ENCODE measurements at regions not wholly inside any gene's neighbourhood (a gene's known extent, or its start where the extent isn't known, plus 50 kb on each side); places are given as distances from the start of the nearest gene placed in this dataset.
"Not testable (repeated sequence)": the region's sequence is repeated elsewhere in the genome, so short reads cannot be mapped to it uniquely, and the experiment has no call there.

DNA sequence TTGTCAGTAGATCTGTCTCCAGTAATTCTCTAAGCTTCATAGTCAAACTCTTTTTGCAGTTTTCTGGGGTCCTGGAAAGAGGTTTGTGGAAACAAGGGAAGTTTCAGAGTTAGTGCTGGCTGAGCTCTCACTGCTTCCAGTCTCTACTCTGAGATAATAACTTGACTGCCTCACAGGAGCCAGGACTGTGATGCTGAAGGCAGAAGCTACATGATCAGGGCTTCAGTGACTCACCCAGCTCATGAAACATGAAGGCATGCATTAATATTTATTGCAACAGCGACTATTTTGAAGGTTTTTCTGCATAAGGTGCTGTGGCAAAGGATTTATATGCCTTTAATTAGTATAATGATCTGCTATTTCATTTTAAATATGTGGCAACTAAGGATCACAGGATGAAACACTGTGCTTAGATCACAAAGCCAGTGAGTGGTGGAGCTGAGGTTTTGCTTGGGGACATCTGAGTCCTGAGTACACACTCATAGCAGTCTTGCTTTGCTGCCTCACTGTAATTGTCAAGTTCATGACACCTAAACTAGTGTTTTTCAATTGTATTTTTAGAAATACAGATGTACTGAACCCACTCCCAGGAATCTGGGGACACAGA lies 448.4 kb upstream of the GCFC2 start:
- no peak for DNase-seq

DNA sequence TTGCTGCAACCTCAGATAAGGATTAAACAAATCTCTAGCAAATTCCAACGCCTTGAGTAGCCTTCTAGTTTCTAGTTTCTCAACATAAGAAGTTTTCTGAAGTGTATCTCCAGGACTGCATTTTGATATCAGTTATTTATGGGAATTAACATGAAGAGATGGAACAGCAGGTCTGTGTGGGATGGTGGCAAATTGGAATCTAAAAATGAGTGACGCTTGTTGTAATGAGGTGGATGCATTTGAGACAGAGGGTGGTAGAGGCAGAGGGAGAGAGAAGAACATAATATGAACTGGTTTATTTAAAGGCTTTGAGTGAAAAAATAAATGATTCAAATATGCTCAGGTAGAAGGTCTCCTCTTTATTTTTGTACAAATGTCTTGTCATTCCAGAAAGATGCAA lies 446.8 kb upstream of the GCFC2 start:
- DNase-seq, result no peak

DNA sequence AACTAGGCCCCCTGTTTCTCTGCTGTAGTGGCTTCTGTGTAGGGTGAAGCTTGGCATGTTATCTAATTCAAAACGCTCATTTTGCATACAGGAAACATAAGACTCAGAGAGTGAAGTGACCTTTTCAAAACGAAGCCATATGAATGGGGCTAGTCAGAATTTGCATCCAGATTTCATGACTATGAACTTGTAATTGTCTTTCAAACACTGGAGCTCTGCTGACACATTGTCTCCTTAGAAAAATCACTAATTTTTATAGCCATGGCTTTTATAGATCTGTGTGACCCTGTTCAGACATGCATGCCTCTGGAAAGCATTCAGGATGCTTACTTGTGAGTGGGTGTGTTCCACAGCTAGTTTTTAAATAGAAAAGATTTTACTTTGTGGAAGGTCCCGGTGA lies 444.3 kb upstream of the GCFC2 start:
- no peak for DNase-seq

DNA sequence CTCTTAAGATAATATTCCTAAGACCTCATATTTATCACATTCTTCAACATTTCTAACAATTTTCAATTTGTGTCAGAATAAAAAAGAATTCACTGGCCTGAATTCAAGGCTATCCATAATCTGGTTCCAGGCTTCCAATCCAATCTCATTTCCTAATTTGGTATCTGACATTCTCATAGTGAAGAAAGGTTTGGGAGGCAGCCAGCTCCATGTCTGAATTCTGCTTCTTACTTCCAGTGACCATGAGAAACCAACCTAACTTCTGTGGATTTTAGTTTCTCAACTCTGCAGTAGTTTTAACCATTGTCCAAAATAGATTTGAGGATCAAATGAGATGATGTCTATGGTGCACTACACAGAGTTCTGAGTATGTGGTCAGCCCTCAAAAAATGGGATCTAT lies 439.1 kb upstream of the GCFC2 start:
- no peak for DNase-seq

DNA sequence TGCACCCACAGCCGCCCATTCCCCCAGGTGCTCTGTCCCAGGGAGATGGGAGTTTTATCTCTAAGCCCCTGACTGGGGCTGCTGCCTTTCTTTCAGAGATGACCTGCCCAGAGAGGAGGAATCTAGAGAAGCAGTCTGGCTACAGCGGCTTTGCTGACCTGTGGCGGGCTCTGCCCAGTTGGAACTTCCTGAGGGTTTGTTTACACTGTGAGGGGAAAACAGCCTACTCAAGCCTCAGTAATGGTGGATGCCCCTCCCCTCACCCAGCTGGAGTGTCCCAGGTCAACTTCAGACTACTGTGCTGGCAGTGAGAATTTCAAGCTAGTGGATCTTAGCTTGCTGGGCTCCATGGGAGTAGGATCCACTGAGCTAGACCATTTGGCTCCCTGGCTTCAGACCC lies 428.6 kb upstream of the GCFC2 start:
- DNase-seq, result not testable (repeated sequence)

DNA sequence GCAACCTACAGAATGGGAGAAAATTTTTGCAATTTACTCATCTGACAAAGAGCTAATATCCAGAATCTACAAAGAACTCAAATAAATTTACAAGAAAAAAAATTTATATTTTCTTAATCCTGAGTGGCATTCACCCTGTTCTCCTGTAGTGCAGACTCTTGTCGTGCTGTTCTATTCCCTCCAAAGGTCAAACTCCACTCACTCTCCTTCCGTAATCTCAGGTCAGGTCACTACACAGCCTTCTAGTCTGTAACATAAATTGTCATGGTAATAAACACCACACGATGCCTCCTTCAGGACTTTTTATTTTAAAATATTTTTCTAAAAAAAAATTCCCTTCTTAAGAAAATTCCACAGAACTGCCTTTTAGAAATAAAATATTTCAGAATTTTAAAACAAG lies 417.9 kb upstream of the GCFC2 start:
- DNase-seq, result no peak

DNA sequence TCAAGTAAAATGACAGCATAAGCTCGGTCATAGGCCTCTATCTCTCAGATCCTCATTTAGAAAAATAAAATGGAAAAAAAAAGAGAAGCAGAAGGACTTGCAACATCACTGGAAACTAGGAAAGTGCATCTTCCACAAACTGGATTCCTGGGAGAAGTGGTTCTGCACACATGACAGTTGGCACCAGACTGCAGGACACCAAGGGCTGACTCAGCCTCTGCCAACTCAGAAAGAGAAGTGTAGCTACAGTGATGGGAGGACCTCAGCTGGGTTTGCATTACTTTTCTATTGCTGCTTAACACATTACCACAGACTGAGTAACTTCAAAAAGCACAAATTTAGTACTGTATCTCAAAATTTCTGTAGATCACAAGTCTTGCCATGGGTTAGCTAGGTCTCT lies 409.5 kb upstream of the GCFC2 start:
- no peak for DNase-seq

DNA sequence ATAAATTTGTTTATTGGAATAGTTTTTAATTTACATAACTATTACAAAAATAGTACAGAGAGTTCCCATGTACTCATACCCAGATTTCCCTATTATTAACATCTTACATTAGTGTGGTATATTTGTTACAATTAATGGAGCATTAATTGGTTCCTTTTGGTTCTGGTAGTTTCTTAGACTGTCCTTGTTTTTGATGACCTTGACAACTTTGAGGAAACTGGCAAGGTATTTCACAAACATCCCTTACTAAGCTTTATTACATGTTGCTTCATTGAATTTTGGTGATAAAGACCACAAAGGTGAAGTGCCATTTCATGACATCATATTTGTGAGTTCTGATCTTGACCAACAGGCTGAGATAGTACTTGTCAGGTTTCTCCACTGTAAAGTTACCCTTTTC lies 379.0 kb upstream of the GCFC2 start:
- DNase-seq, result no peak

DNA sequence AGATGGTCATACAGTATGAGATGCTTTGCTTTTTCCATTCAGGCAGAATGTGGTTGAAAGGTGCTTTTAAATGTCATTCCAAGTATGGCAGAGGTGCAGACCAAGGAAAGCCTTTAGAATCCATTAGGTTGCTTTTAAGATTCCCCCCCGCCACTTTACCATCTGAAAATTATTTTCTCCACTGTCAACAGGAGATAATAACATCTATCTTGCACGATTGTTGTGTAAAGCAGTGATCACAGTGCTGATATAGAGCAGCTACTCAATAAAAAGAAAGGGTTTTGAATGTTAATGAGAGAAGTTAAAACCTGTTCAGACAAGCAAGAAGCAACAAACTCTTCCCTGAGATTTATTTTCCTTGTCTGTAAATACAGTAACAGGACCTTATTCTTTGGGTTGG lies 372.5 kb upstream of the GCFC2 start:
- DNase-seq, result no peak

DNA sequence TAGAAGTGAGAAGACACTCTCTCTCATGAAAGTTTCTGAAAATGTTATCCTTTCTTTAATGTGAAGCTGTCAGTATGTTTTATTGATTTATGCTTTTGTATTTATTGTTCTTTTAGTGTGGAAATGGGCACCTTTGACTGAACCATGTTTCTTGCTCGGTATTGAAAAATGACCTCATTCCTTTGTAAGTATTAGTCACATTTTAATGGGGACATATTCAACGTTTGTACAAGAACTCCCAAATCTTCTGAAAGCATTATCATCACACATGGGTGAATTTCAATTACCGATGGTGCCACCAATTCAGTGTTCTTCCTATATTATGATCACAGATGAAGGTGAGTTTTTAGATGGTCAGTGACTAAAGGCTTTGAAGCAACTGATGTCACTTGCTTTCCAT lies 371.8 kb upstream of the GCFC2 start:
- DNase-seq, result no peak

DNA sequence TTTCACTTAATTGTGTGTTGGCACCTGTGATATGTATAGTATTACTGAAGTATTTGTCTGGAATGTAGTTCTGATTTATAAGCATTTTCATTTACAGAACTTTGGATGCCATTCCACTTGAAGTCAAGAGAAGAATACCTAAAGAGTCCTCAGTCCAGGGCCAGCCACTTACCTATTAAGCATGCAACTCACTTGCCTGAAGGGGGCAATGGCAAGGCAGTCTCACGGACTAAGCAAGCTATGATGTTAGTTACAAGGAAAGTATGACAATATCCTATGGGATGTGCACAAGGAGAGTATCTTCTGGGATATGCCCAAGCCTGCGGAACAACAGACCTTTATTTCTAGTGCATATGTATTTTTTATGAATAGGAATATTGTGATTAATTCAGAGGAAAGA lies 369.4 kb upstream of the GCFC2 start:
- no peak for DNase-seq

DNA sequence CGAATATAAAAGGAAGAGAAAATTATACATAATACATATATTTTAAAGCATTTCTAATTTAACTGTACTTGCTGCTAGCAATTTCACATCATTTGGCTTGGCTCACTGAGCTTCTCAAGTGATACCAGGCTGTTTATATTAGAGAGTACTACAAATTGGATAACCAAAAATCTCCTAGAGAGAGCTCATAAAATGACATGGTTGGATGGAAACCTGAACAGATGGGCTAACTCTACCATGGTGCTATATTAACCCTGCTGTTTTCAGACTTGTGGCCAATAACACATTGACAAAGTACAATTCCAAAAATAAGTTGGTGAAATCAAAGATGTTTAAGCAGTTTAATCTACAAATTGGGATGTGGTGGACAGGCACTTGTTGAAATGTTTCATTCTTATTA lies 364.4 kb upstream of the GCFC2 start:
- no peak for DNase-seq

DNA sequence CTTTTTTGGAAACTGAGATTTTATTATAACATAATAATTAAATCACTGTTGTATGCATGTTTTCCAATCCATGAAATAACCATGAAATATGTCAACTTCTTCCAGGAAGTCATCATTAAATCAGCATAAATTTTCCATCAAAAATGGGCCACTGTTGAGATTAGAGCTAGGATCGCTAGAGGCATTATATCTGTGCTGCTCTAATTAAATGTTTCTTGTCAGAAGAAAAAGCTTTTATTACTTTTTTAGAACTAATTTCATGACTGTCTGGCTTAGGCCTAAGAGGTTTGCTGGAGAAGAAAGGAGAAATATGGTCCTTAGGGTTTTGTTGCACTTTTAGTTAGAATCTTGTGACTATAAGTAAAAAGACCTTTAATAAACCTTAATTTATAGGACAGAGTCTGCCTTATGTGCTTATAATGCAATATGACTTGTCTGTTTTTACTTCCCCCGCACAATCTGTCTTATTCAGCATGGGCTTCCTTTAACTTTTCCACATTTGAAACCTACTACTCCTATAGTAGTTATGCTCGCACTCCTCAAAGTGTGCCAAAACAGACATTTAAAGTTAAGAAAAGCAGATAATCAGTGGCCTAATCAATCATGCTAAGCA lies 363.4 kb upstream of the GCFC2 start:
- no peak for DNase-seq

DNA sequence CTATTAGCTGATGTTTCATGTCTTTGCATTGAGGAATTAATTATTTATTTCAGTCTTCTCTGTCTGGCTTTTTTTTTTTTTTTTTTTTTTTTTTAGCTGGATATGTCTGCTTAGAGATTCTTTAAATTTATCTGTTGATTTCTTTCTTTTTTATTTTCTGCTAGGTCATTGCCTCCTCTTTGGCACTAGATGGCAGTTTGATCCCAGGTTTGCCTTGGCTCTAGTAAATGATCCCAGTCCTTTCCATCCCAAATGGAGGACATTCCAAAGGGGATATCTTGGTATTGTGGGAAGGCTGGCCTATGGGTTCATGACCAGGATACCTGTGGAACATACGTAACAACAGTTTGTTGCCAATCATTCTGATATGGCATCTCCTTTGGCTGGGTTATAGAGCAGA lies 339.5 kb upstream of the GCFC2 start:
- no peak for DNase-seq

DNA sequence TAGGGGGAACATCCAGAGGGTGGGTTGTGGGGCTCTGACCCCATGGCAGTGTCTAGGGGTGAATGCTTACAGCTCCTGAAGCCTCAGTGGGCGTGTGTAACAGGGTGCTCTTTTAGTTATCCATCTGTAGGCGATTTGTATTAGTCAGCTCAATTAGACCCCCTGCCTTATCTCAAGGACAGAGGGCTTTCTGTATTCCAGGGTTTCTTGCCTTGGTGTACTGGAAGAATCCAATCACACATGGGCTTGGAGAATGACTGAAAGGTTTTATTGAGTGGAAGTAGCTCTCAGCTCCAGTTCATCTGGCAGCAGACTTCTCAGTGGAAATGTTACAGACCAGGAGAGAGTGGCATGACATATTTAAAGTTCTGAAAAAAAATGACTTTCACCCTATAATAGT lies 334.0 kb upstream of the GCFC2 start:
- DNase-seq, result no peak

DNA sequence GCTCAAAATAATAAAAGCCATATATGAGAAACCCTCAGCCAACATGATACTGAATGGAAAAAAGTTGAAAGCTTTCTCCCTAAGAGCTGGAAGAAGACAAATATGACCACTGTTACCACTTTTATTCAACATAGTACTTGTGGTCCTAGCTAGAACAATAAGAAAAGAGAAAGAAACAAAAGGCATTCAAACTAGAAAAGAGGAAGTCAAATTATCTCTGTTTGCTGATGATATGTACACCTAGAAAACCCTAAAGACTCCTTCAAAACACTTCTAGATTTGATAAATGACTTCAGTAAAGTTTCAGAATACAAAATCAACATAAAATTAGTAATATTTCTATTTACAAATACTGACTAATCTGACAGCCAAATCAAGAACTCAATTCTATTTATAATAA lies 328.8 kb upstream of the GCFC2 start:
- DNase-seq, result no peak

DNA sequence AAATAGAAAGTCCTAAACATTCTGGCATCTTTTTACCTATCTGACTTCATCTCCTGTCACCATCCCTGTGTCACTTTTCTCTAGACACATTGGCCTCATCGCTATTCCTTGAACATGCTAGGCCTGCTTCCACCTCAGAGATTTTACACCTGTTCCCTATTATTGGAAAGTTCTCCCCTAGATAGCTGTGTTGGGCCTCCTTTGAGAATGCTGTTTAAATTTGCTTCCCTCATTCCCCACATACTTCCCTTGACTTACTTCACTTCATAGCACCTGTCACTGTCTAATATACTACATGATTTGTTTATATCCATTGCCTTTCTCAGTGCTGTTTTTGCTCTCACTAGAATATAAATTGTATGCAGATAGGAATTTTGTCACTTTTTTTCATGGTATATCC lies 317.0 kb upstream of the GCFC2 start:
- no peak for DNase-seq

DNA sequence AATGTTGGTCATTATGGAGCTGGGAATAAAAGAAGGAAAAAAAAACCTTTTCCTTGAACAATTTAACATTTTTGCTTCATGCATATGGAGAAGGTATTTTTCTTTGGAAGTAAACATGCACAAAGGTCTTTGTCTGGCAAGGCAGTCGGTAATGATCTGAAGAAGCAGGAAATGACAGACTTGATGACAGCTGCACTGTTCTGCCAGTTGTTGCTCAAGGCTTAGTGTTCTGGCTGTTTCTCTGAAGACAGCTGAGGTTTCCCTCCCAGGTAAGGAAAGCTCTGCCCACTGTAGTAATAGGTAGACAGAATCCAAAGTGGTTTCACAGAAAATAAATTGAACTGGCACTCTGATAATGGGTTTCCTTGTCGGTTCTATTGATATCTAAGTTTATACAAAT lies 308.4 kb upstream of the GCFC2 start:
- no peak for DNase-seq

DNA sequence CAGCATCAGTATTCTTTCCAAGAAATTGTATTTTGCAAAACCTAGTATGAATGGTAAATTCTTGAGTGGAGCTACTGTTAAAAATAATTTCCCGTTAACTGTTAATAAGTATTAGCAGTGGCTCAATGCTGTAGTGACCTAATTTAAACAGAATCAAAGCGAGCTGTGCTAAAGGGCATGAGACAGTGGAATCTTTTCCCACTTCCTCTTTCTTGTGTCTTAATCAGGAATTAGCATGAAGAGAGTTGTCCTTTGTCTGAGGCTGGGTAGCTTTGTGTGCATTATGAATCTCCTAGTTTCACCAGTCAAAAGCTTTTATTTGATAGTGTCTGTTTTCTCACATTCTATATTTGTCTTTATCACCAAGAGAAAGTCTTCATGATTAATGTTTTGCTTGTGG lies 298.8 kb upstream of the GCFC2 start:
- DNase-seq, result no peak

DNA sequence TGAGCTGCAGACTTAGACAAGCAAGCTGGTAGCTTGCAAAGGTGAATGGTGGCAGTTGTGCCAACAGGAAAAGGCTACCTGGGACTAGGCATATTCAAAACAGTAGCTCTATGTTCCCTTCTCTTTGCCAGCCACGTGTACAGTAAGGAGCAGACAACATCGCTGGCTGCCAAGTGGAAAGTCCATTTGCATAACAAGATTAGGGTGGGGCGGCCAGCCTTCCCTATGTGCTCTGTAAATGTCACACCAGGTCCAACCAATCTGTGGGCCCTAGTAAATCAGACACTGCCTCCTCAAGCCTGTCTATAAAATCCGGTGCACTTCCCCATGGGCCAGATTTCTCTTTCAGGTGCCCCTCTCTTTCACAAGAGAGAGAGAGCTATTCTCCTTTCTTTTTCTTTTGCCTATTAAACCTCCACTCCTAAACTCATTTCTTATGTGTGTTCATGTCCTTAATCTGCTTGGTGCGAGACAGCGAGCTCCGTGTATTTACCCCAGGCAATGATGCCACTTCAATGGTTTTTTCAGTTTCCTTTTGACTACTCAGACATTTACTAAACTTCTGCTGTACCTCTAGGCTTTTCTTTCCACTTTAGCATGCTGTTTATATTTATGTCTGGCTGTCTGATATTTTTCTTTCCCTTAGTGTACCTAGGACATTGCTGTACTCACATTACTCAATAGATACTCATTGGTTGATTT lies 297.4 kb upstream of the GCFC2 start:
- DNase-seq, result no peak

DNA sequence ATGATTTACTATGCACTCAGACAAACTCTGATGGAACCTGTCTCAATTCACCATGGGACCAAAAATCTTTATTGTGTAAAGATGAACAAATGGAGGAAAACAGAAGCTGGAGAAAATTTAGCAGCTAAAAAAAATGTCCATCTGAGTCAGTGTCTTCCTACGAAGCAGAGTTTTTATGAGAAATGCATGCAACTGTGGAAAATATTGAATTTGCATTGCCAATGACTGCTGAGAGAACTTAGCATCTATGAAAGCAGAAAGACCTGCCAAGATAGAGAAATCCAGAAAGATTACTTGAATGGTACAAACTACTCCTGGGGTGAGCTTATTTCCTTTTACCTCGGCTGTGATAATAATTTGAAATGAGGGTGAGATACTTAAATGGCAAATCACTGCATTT lies 289.7 kb upstream of the GCFC2 start:
- DNase-seq, result no peak

DNA sequence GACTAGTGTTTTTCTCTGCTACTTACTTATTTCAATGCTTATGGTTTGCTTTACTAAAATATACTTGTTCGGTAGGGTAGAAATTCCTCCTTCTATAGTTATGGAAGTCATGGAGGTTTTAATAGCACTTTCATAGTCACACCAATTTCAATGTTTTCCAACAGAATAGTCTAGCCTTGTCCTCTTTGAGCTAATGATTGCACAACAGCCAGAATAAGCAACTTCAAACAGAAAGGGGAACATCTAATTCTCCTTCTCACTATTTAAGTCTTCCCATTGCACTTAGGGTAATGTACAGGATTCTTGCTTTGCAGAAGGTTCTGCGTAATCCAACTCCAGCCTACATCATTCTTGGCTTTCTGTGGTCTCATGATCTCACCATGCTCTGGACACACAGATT lies 287.7 kb upstream of the GCFC2 start:
- DNase-seq, result no peak

DNA sequence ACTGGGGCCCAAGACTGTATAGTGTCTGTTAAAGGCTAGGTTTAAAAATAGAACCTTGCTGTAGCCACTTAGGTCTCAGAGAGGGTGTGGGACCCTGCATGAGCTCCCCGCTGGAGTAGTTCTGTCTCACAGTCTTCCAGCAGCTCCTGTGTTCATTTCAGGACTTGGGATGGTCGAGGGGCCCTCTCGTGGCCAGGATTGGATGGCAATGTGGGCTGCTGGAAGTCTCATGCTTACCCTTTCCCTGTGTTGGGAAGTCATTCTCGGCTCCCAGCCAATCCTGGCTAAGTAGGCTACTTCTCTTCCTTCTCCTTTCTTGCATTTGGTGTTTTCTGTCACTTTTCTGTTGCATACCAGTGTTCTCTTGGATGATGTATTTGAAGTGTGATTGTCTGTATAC lies 284.0 kb upstream of the GCFC2 start:
- no peak for DNase-seq

DNA sequence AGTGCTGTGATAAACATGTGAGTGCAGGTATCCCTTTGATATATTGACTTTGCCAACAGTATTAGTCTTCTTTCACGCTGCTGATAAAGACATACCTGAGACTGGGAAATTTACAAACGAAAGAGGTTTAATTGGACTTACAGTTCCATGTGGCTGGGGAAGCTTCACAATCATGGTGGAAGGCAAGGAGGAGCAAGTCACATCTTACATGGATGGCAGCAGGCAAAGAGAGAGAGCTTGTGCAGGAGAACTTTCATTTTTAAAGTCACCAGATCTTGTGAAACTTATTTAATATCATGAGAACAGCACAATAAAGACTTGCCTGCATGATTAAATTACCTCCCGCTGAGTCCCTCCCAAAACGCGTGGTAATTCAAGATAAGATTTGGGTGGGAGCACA lies 277.9 kb upstream of the GCFC2 start:
- DNase-seq, result not testable (repeated sequence)

DNA sequence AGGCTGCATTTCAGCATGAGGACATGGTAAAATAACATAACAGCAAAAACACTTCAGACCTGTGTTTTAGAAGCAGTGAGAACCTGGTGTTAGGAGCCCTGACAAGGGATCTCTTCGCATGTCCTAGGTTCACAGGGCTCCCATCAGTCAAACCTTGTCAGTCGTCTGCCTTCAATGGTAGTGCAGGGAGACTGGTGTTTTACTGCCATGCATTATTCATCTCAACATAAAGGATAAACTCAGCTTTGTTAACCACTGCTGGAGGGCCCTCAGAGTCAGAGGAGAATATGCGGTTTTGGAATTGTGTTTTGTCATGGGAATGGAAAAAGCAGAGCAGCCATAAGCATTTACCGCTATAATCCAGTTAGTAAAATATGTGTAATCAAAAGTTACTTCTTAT lies 275.9 kb upstream of the GCFC2 start:
- DNase-seq, result no peak
